Cardiac fibroblast (primary cell): ENCODE measurements at regions not wholly inside any gene's neighbourhood (a gene's known extent, or its start where the extent isn't known, plus 50 kb on each side); places are given as distances from the start of the nearest gene placed in this dataset.

Experiments
- DNase-seq, 2 donors: peaks; one replicate each; pipeline versions ENCODE4 v3.0.0 to v3.0.0-alpha.2; 2010; ENCODE audit warnings: low read depth in 2 of 2
- H3K4me3 ChIP-seq, 2 donors: replicated peaks in 1 of 2; 1 replicate in 1 of 2; 2 replicates in 1 of 2; pipeline ENCODE4 v1.5.1; 2011; ENCODE audit warnings: low read depth in 2 of 2, low read length in 2 of 2, mild to moderate bottlenecking in 2 of 2, moderate library complexity in 1 of 2
- TF ChIP-seq, protein P1 (sequence below): IDR thresholded peaks from one replicate; pipeline ENCODE4 v1.5.1; 2011; ENCODE audit warnings: low read depth, mild to moderate bottlenecking, low read length, inconsistent platforms

DNA sequence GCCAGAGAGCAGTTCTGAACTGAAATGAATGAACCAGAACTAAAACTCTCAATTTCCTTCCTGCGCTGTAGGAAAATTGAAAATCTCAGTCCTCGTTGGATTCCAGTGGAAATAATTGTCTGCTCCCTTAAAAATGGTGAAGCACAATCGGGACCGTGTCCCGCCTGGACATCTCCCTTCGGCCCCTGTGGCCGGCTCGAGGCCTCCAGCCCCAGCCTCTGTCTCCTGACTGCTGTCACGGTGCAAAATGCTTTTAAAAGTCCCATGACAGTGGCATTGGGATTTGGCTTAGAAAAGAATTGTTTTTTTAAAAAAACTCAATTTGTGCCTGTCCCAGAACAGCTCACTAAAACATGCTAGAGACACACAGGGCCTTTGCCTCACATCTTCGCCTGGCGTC lies 142.5 kb downstream of the ZNF664 start:
- TF ChIP-seq, protein P1, sequence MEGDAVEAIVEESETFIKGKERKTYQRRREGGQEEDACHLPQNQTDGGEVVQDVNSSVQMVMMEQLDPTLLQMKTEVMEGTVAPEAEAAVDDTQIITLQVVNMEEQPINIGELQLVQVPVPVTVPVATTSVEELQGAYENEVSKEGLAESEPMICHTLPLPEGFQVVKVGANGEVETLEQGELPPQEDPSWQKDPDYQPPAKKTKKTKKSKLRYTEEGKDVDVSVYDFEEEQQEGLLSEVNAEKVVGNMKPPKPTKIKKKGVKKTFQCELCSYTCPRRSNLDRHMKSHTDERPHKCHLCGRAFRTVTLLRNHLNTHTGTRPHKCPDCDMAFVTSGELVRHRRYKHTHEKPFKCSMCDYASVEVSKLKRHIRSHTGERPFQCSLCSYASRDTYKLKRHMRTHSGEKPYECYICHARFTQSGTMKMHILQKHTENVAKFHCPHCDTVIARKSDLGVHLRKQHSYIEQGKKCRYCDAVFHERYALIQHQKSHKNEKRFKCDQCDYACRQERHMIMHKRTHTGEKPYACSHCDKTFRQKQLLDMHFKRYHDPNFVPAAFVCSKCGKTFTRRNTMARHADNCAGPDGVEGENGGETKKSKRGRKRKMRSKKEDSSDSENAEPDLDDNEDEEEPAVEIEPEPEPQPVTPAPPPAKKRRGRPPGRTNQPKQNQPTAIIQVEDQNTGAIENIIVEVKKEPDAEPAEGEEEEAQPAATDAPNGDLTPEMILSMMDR: no peak

DNA sequence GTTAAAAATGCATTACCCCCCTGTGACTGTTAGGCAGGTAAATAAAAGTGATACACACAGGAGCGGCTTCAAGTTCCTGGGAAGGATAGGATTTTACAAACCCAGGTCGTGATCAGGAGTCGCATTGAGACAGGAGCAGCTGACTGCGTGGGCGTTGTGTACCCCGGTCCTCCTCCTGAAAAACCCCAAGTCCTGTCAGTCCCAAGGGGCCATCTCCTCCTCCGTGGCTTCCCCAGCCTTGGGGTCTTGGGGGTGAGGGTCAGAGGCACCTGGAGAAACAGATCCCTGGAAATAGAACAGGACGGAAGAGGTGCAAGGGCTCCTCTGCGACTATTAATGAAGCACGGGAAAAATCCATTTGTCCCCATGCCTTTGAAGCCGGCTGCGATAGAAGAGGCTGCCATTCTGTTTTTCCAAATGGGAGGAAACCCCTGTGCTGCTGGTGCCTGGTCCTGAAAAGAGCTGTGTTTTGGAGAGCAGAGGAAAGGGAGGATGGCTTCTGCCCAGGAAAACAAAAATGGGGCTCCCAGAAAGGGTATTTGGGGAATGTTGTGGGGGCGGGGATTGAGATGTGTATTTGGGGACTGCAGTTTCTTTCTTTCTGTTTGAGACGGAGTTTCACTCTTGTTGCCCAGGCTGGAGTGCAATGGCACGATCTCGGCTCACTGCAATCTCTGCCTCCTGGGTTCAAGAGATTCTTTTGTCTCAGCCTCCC lies 143.1 kb downstream of the ZNF664 start:
- no peak overlapping the region for H3K4me3 ChIP-seq
- no peak for DNase-seq
- TF ChIP-seq, protein P1: no peak

More for the DNA sequence above, 142.5 kb downstream of the ZNF664 start:
- H3K4me3 ChIP-seq: no peak overlapping the region
- no peak for DNase-seq

DNA sequence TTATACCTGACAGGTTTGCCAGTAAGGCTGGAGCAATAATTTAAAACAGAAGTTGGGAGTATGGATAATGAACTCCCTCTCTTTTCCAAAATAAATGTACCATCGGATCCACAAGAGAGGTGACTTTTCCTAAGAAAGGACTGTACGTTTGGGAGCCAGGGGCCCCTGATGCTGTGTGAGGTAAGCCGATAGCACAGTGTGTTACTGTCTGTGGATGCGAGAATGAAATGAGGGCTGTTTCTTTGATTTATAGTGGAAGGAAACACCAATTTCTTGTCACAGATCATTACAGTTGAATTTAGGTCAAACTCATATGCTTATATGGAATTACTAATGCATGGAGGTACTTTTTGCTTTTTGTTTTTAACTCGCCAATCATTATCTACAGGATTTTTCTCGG lies 147.7 kb downstream of the ZNF664 start:
- H3K4me3 ChIP-seq: no peak overlapping the region
- TF ChIP-seq, protein P1: no peak
- no peak for DNase-seq

DNA sequence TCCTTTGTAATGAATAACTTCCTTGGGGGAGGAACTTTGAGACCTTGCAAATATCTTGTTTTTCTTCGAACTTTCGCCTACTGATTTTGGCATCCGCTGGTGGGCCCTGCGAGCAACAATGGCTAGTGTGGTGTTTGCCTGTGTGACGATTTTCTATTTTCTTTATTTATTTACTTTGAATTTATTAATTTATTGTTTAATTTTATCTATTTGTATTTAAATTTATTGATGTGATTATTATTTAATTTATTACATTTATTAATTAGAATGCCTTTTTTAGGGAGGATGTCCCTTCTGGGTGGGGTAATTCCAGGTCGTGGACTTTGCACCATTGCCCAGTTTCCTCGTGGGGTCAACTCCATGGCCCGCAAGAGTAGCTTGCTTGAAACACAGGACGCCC lies 149.7 kb downstream of the ZNF664 start:
- TF ChIP-seq, protein P1: no peak
- DNase-seq: no peak
- H3K4me3 ChIP-seq: no peak overlapping the region

DNA sequence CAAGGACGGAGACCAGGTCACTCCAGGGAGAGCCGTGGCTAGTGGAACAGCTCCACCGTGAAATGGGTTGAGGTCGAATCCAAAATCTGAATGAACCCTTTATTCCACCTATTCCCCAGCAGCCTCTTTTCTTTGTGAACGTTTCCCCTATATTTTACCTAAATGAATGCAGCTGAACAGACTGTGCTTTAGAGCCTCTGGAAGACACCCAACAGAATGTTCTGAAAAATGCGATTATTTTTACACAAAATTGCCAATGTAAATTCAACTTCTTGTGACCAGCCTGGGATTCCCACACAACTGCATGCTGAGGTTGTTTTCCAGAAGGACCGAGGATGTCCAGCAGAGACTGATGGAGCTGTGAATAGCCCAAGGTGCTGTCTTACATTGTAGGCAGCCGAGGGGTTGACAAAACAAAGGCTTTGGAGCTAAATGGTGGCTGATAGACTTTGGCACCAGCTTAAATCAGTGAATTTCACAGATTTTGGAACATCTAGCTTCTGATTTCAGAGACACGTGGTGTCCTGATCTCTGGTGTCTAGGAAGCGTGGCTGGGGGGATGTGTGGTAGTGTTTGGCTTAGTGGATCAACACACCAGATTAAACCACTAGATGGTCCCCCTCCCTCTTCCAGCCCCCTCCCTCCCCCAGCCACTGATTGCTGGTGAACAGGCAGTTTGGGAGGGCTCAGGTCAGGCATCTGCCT lies 150.4 kb downstream of the ZNF664 start:
- TF ChIP-seq, protein P1: no peak
- DNase-seq: no peak
- no peak overlapping the region for H3K4me3 ChIP-seq

DNA sequence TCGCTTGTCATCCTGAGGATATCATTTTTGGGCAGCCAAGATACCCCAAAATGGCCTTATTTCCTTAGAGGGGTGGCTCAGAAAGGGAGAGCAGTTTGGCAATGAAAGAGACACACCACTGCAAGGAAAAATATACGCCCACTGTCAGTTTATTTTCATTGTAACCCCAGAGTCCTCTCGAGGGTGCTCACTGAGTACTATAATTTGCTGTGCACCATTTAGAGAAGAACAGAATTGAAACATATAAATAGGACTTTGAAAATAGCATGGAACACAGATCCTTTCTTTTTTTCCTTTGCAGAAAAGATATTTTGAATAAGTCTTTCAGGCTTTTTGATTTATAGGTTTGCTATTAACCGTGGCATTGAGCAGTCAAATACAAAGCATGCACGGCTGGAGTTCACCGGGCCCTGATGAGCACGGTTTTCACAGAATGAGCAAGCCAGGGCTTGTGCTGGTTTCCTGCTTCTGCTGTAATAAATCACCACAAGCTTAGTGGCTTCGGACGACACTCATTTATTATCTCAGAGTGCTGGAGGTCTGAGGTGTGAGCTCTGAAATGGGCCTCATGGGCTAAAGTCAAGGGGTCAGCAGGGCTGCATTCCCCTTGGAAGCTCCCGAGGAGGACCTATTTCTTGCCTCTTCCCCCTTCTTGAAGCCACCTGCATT lies 152.3 kb downstream of the ZNF664 start:
- TF ChIP-seq, protein P1: no peak
- DNase-seq: no peak
- no peak overlapping the region for H3K4me3 ChIP-seq
